ENCODE measurements at regions not wholly inside any gene's neighbourhood (a gene's known extent, or its start where the extent isn't known, plus 50 kb on each side); places are given as distances from the start of the nearest gene placed in this dataset.

DNA sequence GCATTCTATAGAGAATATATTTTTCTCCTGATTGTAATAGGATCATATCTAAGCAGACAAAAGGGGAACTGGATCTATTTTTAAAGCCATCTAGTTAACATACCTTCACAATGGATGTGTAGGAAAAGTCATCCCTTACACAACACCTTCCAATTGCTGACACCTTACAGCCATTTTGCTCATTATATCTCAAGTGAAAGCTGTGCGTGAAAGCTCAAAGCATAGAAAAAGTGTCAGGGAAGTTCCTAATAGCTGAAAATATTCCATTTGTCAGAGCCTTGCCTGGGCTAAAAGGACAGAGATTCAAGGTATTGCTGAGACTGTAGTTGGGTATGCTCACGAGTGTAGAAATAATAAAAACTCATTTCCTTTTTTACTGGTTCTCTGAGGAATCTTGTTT lies 340.6 kb upstream of the KLHL1 start:
- intact Hi-C loops (cut with DNase I), result no loop called here
- DNase-seq, result no peak
- Histone ChIP-seq H3K4me3 (no peak overlapping the region), H3K9me3 (no peaks in the 10 kb centered on the region), H3K4me1 (no peaks in the 10 kb centered on the region), H3K27ac (no peak overlapping the region), H3K36me3 (ENCODE audit: insufficient read depth in 1 of 2, low read depth in 1 of 2) (no peaks in the 10 kb centered on the region), H3K27me3 (ENCODE audit: insufficient read depth in 3 of 3, low read length in 2 of 3) (no peaks in the 10 kb centered on the region)
- 79 to 81% (median 79%) methylated on average over 2 of the region's 2 CpGs for WGBS, 3 donors
- TF ChIP-seq, protein P1, sequence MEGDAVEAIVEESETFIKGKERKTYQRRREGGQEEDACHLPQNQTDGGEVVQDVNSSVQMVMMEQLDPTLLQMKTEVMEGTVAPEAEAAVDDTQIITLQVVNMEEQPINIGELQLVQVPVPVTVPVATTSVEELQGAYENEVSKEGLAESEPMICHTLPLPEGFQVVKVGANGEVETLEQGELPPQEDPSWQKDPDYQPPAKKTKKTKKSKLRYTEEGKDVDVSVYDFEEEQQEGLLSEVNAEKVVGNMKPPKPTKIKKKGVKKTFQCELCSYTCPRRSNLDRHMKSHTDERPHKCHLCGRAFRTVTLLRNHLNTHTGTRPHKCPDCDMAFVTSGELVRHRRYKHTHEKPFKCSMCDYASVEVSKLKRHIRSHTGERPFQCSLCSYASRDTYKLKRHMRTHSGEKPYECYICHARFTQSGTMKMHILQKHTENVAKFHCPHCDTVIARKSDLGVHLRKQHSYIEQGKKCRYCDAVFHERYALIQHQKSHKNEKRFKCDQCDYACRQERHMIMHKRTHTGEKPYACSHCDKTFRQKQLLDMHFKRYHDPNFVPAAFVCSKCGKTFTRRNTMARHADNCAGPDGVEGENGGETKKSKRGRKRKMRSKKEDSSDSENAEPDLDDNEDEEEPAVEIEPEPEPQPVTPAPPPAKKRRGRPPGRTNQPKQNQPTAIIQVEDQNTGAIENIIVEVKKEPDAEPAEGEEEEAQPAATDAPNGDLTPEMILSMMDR (IDR thresholded peaks at IDR 0.05), result no peak
- no peak for ATAC-seq

DNA sequence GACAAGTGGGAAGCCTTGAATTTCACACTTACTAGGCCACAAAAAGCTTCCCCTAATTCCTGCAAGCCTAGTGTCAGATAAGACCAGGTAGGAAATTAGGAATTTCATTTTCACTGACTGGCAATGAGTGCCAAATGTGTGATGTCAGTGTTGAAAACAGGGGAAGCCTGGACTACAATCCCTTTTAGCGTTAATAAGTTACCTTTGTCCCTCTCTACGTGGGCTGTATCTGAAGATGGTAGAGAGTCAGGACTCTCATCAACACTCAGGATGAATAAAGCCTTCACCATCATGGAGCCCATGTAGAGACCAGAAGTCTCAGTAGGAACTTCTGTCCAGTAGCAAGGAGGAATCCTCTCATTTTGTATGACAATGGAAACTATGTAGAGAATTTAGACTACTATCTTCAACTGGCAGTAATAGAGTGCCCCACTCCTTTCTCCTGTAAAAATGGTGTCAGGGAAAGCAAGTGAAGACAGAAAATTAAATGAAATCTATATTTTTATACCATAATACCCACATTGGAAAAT lies 324.1 kb upstream of the KLHL1 start:
- 81 to 85% (median 82%) methylated on average over 2 of the region's 2 CpGs for WGBS, 3 donors
- no peak for DNase-seq
- ATAC-seq, result no peak
- no peaks in the 10 kb centered on the region for H3K36me3 ChIP-seq (ENCODE audit: insufficient read depth in 1 of 2, low read depth in 1 of 2)
- TF ChIP-seq, protein P1 (IDR thresholded peaks at IDR 0.05), result no peak
- no peak overlapping the region for H3K27ac ChIP-seq
- H3K27me3 ChIP-seq (ENCODE audit: insufficient read depth in 3 of 3, low read length in 2 of 3), result no peaks in the 10 kb centered on the region
- no peaks in the 10 kb centered on the region for H3K4me1 ChIP-seq
- H3K9me3 ChIP-seq, result no peaks in the 10 kb centered on the region
- no peak overlapping the region for H3K4me3 ChIP-seq
- intact Hi-C loops (cut with DNase I), result no loop called here

DNA sequence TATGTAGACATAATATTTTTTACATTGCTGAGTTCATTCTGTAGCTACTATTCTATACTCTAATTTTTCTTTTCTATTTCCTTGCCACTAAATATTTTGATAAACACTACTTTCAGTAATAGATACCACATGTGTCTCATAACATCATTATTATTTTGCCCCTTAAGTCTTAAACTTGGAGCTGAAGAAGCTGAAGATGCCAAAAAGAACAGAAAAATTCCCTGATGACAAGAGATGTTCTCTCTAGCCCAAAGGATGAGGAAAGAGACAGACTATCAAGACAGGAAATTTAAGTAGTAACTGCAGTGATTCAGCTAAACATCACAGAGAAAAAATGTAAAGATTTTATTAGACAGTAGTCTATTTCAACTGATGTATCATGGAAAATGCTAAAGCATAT lies 322.0 kb upstream of the KLHL1 start:
- ATAC-seq (no peak), DNase-seq (no peak)
- Histone ChIP-seq H3K4me3 (no peak overlapping the region), H3K27ac (no peak overlapping the region), H3K27me3 (ENCODE audit: insufficient read depth in 3 of 3, low read length in 2 of 3) (no peaks in the 10 kb centered on the region), H3K36me3 (ENCODE audit: insufficient read depth in 1 of 2, low read depth in 1 of 2) (no peaks in the 10 kb centered on the region), H3K4me1 (no peaks in the 10 kb centered on the region), H3K9me3 (no peaks in the 10 kb centered on the region)
- TF ChIP-seq, protein P1 (IDR thresholded peaks at IDR 0.05), result no peak
- intact Hi-C loops (cut with DNase I), result no loop called here

DNA sequence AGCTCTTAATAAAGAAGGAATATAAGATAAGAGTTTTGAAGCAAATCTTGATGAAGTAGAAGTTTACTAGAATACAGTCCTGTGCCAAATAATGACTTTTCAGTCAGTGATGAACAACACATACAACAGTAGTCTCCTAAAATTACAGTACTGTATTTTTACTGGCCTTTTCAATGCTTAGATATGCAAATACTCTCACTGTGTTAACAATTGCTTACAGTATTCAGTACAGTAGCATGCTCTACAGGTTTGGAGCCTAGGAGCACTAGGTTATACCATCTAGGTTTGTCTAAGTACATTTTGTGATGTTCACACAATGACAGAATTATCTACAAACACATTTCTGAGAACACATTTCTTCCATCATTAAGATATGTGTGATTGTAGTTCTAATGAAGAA lies 316.7 kb upstream of the KLHL1 start:
- H3K4me1 ChIP-seq, result no peaks in the 10 kb centered on the region
- intact Hi-C loops (cut with DNase I), result no loop called here
- H3K27ac ChIP-seq, result no peak overlapping the region
- DNase-seq (no peak), ATAC-seq (no peak)
- TF ChIP-seq, protein P1 (IDR thresholded peaks at IDR 0.05), result no peak
- H3K4me3 ChIP-seq, result no peak overlapping the region
- no peaks in the 10 kb centered on the region for H3K27me3 ChIP-seq (ENCODE audit: insufficient read depth in 3 of 3, low read length in 2 of 3)
- no peaks in the 10 kb centered on the region for H3K36me3 ChIP-seq (ENCODE audit: insufficient read depth in 1 of 2, low read depth in 1 of 2)
- H3K9me3 ChIP-seq, result no peaks in the 10 kb centered on the region

DNA sequence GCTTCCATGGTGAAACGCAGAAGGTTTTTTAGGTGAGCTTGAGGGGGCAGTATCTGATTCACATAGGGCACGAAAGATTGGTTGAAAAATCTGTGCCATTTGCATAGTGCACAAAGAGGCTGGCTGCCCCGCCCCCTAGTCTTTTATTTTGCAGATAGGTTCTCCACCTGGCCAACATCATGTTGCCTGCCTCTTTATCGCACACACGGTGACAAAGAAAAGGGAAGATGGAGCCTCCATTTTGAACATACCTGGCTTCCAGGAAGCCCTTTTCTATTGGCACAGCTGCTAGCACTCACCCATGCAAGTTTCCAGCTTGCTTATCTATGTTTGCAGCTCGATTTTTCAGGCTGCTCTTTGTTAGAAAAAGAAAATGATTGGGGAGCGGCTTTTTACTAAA lies 316.2 kb upstream of the KLHL1 start:
- Histone ChIP-seq H3K27me3 (ENCODE audit: insufficient read depth in 3 of 3, low read length in 2 of 3) (no peaks in the 10 kb centered on the region), H3K9me3 (no peaks in the 10 kb centered on the region), H3K36me3 (ENCODE audit: insufficient read depth in 1 of 2, low read depth in 1 of 2) (no peaks in the 10 kb centered on the region), H3K4me3 (no peak overlapping the region), H3K27ac (no peak overlapping the region), H3K4me1 (no peaks in the 10 kb centered on the region)
- WGBS, 3 donors, result 81 to 86% (median 82%) methylated on average over 7 of the region's 7 CpGs
- intact Hi-C loops (cut with DNase I), result no loop called here
- DNase-seq, result no peak
- no peak for ATAC-seq
- TF ChIP-seq, protein P1 (IDR thresholded peaks at IDR 0.05), result no peak
